HepG2 (cell line): ENCODE measurements at regions not wholly inside any gene's neighbourhood (a gene's known extent, or its start where the extent isn't known, plus 50 kb on each side); places are given as distances from the start of the nearest gene placed in this dataset.
"Not testable (repeated sequence)": the region's sequence is repeated elsewhere in the genome, so short reads cannot be mapped to it uniquely, and the experiment has no call there.

Experiments
- ATAC-seq: fragments of 200-7000 bp; cut with Tn5 transposase; 3 replicates; pipeline ENCODE4 v1.9.1; 2020; ENCODE audit warnings: mild to moderate bottlenecking, moderate library complexity
- BruUV-seq: library from RNA; stranded (reverse); fragments of 400-500 nt; replicated peaks from 2 replicates; lab custom pipeline; 2021; lab: Mats Ljungman, UMichigan
- CTCF ChIA-PET: fragments of 300-600 bp; formaldehyde crosslinking; extraction: SDS; loops from one replicate; lab custom pipeline; 2021; ENCODE audit warnings: low total read pairs, inconsistent platforms, low intra/inter-chr PET ratio; lab: Yijun Ruan, JAX
- POLR2A ChIA-PET: fragments of 350-600 bp; sonication (Branson Sonifier 250); formaldehyde crosslinking; loops from one replicate; lab custom pipeline; 2020; ENCODE audit warnings: antibody characterized with exemption, inconsistent platforms; lab: Yijun Ruan, JAX
- DNase-seq: peaks from one replicate; pipeline ENCODE4 v3.0.0-alpha.2; 2015; ENCODE audit warnings: low spot score
- FAIRE-seq: peaks from 3 replicates; lab custom pipeline; 2011; peaks lifted over from hg19 to GRCh38; lab: Jason Lieb, UNC
- H2AFZ ChIP-seq: one replicate; pipeline ENCODE4 v1.6.1; 2011; ENCODE audit warnings: low read length, inconsistent platforms
- H3K27ac ChIP-seq: fragments of 300-600 bp; 3 replicates; pipeline ENCODE4 v1.8.0; 2011; ENCODE audit warnings: mixed run types, mild to moderate bottlenecking, mixed read lengths, low read length, inconsistent platforms; ENCODE audit not compliant: insufficient read depth; ENCODE audit errors: extremely low read length
- H3K27me3 ChIP-seq, 2 experiments: fragments of 200-600 bp in 1 of 2; 2 replicates in 1 of 2; 3 replicates in 1 of 2; pipeline versions ENCODE4 v1.6.0 to v1.8.0; 2011; ENCODE audit warnings: low read length in 2 of 2, mild to moderate bottlenecking in 2 of 2, moderate library complexity in 2 of 2, inconsistent platforms in 1 of 2; ENCODE audit not compliant: insufficient read depth in 2 of 2, control insufficient read depth in 1 of 2
- H3K36me3 ChIP-seq, 2 experiments: fragments of 200-600 bp in 1 of 2; replicated peaks in 1 of 2; 2 replicates in 1 of 2; 3 replicates in 1 of 2; pipeline versions ENCODE4 v1.5.1 to v1.8.0; 2011; ENCODE audit warnings: low read length in 2 of 2, inconsistent platforms in 1 of 2; ENCODE audit not compliant: insufficient read depth in 2 of 2, control insufficient read depth in 1 of 2
- H3K4me1 ChIP-seq: 2 replicates; pipeline ENCODE4 v1.5.1; 2012; ENCODE audit warnings: low read length, inconsistent platforms; ENCODE audit not compliant: insufficient read depth
- H3K4me2 ChIP-seq: 2 replicates; pipeline ENCODE4 v1.6.0; 2011; ENCODE audit warnings: low read depth, low read length, inconsistent platforms
- H3K4me3 ChIP-seq, 3 experiments: fragments of 200-600 bp in 1 of 3; sonication (generic), shearing (Covaris generic) in 1 of 3; replicated peaks in 1 of 3; 2 replicates each; pipeline ENCODE4 v1.5.1; 2011 to 2016; ENCODE audit warnings: low read length in 3 of 3, inconsistent platforms in 2 of 3, low read depth in 2 of 3, mild to moderate bottlenecking in 2 of 3, control low read depth in 1 of 3, mixed read lengths in 1 of 3; ENCODE audit not compliant: insufficient read depth in 1 of 3
- H3K79me2 ChIP-seq: one replicate; pipeline ENCODE4 v1.6.1; 2011; ENCODE audit warnings: low read length, inconsistent platforms; ENCODE audit not compliant: insufficient read depth
- H3K9ac ChIP-seq: 2 replicates; pipeline ENCODE4 v1.6.0; 2011; ENCODE audit warnings: mild to moderate bottlenecking, low read depth, low read length, inconsistent platforms; ENCODE audit not compliant: insufficient read depth
- H3K9me3 ChIP-seq: 2 replicates; pipeline ENCODE4 v1.5.1; 2012; ENCODE audit warnings: mild to moderate bottlenecking, low read length
- H4K20me1 ChIP-seq: 2 replicates; pipeline ENCODE4 v1.6.0; 2011; ENCODE audit warnings: inconsistent platforms, mild to moderate bottlenecking, low read length, moderate library complexity; ENCODE audit not compliant: insufficient read depth
- WGBS: methylation state at CpG from one replicate; pipeline ENCODE4 v1.1.6; 2017; ENCODE audit warnings: low lambda C conversion rate; 5-methylcytosine and 5-hydroxymethylcytosine counted together
- in situ Hi-C: cut with HindIII; loops from 2 replicates; pipeline ENCODE4 v1.10.0; 2017; ENCODE audit warnings: low pct_unique_long_range_greater_than_20kb; ENCODE audit not compliant: extremely low pct_ligation_motif_present
- intact Hi-C: fragments of 100-400 bp; cut with micrococcal nuclease; formaldehyde crosslinking; loops from one replicate; pipeline ENCODE4 v1.10.0; 2022; ENCODE audit not compliant: unreplicated experiment

- H3K9ac ChIP-seq, CTCF ChIA-PET, H3K9me3 ChIP-seq, in situ Hi-C loops, BruUV-seq, H3K36me3 ChIP-seq, H3K4me2 ChIP-seq, FAIRE-seq, H3K4me1 ChIP-seq, H2AFZ ChIP-seq, POLR2A ChIA-PET, intact Hi-C loops, H4K20me1 ChIP-seq, H3K27me3 ChIP-seq, DNase-seq, H3K79me2 ChIP-seq, H3K4me3 ChIP-seq, H3K27ac ChIP-seq: not testable (repeated sequence)
- no CpG with 5 or more reads among the region's 1 CpG for WGBS
- ATAC-seq = peak; percentile 91
Measured at GRCh38 chr15:20978057-20978456, 111.9 kb upstream of the POTEB2 start.

- H3K36me3 ChIP-seq, H3K9ac ChIP-seq, in situ Hi-C loops, H2AFZ ChIP-seq, H3K4me3 ChIP-seq, H3K9me3 ChIP-seq, BruUV-seq, H3K4me1 ChIP-seq, CTCF ChIA-PET, ATAC-seq, DNase-seq, H3K27me3 ChIP-seq, FAIRE-seq, intact Hi-C loops, POLR2A ChIA-PET, H3K4me2 ChIP-seq, H3K79me2 ChIP-seq, H4K20me1 ChIP-seq, H3K27ac ChIP-seq: not testable (repeated sequence)
- WGBS = no CpG with 5 or more reads among the region's 4 CpGs
Measured at GRCh38 chr15:20972762-20973161, 106.6 kb upstream of the POTEB2 start.

DNA sequence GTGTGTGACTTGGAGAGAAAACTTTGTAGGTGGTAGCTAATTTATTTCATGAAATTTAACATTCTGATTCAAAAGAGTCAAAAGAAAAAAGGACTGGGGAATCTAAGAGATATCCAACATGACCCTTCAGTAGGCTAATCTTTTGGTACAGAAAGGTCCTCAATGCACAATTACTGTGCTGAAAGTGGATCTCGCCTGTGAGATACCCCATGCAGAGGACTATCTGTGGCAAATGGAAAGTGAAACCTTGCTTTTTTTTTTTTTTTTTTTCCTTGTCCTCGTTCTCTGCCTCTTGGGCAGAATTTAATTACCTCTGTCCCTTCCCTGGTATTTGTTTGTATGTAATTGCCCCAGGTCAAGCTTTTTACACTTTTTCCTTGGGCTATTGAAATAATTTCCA, 93.2 kb upstream of the POTEB2 start:
- H3K4me1 ChIP-seq, FAIRE-seq, H4K20me1 ChIP-seq, in situ Hi-C loops, H3K79me2 ChIP-seq, H3K27me3 ChIP-seq, intact Hi-C loops, POLR2A ChIA-PET, CTCF ChIA-PET, ATAC-seq, DNase-seq, BruUV-seq, H3K27ac ChIP-seq, H2AFZ ChIP-seq, H3K9me3 ChIP-seq, H3K4me2 ChIP-seq, H3K4me3 ChIP-seq, H3K9ac ChIP-seq, H3K36me3 ChIP-seq: not testable (repeated sequence)
- no CpG with 5 or more reads among the region's 2 CpGs for WGBS

GRCh38 chr15:20929322-20929721, 63.2 kb upstream of the POTEB2 start:
- H2AFZ ChIP-seq, BruUV-seq, H3K9me3 ChIP-seq, POLR2A ChIA-PET, DNase-seq, in situ Hi-C loops, FAIRE-seq, H3K27ac ChIP-seq, intact Hi-C loops, H3K4me3 ChIP-seq, H3K4me1 ChIP-seq, H4K20me1 ChIP-seq, H3K27me3 ChIP-seq, H3K36me3 ChIP-seq, H3K9ac ChIP-seq, H3K79me2 ChIP-seq, H3K4me2 ChIP-seq, ATAC-seq, CTCF ChIA-PET: not testable (repeated sequence)
- WGBS = no CpG with 5 or more reads among the region's 2 CpGs
